H1 (cell line): ENCODE measurements at regions not wholly inside any gene's neighbourhood (a gene's known extent, or its start where the extent isn't known, plus 50 kb on each side); places are given as distances from the start of the nearest gene placed in this dataset.

Source experiments
- CTCF ChIA-PET: fragments of 300-600 bp; sonication (Branson Sonifier 250); formaldehyde crosslinking; loops from one replicate; lab custom pipeline; 2021; ENCODE audit not compliant: partially characterized antibody; lab: Charles Lee
- POLR2A ChIA-PET: fragments of 300-600 bp; sonication (Branson Sonifier 250); formaldehyde crosslinking; loops from one replicate; lab custom pipeline; 2021; ENCODE audit warnings: inconsistent platforms; ENCODE audit not compliant: partially characterized antibody; lab: Charles Lee
- DNase-seq, 2 experiments: peaks; one replicate each; pipeline versions ENCODE4 v3.0.0 to v3.0.0-alpha.2; 2010 to 2022; ENCODE audit warnings: low spot score in 2 of 2, low read depth in 1 of 2, mixed read lengths in 1 of 2
- FAIRE-seq: peaks from 2 replicates; lab custom pipeline; 2011; peaks lifted over from hg19 to GRCh38; lab: Jason Lieb, UNC
- H2AFZ ChIP-seq: 2 replicates; pipeline ENCODE4 v1.8.1; 2012; ENCODE audit warnings: low read length, inconsistent platforms
- H2AK5ac ChIP-seq: 2 replicates; pipeline ENCODE4 v1.6.1; 2013; ENCODE audit warnings: low read depth, low read length
- H2BK120ac ChIP-seq: replicated peaks from 2 replicates; pipeline ENCODE3; 2013; ENCODE audit warnings: low read depth, low read length, inconsistent platforms
- H2BK12ac ChIP-seq: 2 replicates; pipeline ENCODE4 v1.6.1; 2013; ENCODE audit warnings: low read depth, low read length
- H2BK15ac ChIP-seq: 2 replicates; pipeline ENCODE4 v1.6.1; 2013; ENCODE audit warnings: low read length
- H2BK20ac ChIP-seq: 2 replicates; pipeline ENCODE4 v1.6.1; 2013; ENCODE audit warnings: low read length
- H2BK5ac ChIP-seq: 2 replicates; pipeline ENCODE4 v1.6.1; 2013; ENCODE audit warnings: low read depth, low read length
- H3K14ac ChIP-seq: 2 replicates; pipeline ENCODE4 v1.6.1; 2013; ENCODE audit warnings: inconsistent platforms; ENCODE audit not compliant: insufficient read length
- H3K18ac ChIP-seq: 2 replicates; pipeline ENCODE4 v1.6.1; 2013; ENCODE audit warnings: low read length; ENCODE audit errors: extremely low read depth
- H3K23ac ChIP-seq: 2 replicates; pipeline ENCODE4 v1.6.1; 2013; ENCODE audit warnings: inconsistent platforms; ENCODE audit not compliant: insufficient read length
- H3K23me2 ChIP-seq: 2 replicates; pipeline ENCODE4 v1.6.1; 2013; ENCODE audit warnings: low read depth, low read length
- H3K27ac ChIP-seq: 2 replicates; pipeline ENCODE4 v1.6.1; 2011; ENCODE audit warnings: low read depth, low read length, inconsistent platforms
- H3K27me3 ChIP-seq, 4 experiments: replicated peaks in 1 of 4; 1 replicate in 1 of 4; 2 replicates in 3 of 4; pipeline versions ENCODE4 v1.6.1 to v1.8.1; 2011 to 2013; ENCODE audit warnings: low read length in 3 of 4, mild to moderate bottlenecking in 3 of 4, inconsistent platforms in 2 of 4, mixed read lengths in 2 of 4, moderate library complexity in 1 of 4; ENCODE audit not compliant: control insufficient read depth in 3 of 4, insufficient read depth in 3 of 4; ENCODE audit errors: extremely low read depth in 1 of 4
- H3K36me3 ChIP-seq, 4 experiments: 2 replicates each; pipeline versions ENCODE4 v1.6.1 to v1.8.1; 2011 to 2013; ENCODE audit warnings: mild to moderate bottlenecking in 4 of 4, low read length in 3 of 4, moderate library complexity in 2 of 4, control low read depth in 1 of 4, inconsistent platforms in 1 of 4; ENCODE audit not compliant: insufficient read depth in 4 of 4, control insufficient read depth in 2 of 4
- H3K4ac ChIP-seq: replicated peaks from 2 replicates; pipeline ENCODE3; 2013; ENCODE audit warnings: low read length, low read depth, mixed read lengths, inconsistent platforms; ENCODE audit not compliant: insufficient read length
- H3K4me1 ChIP-seq, 4 experiments: replicated peaks in 1 of 4; 1 replicate in 1 of 4; 2 replicates in 3 of 4; pipeline versions ENCODE4 v1.6.1 to v1.8.1; 2011 to 2013; ENCODE audit warnings: low read length in 3 of 4, inconsistent platforms in 2 of 4, mixed read lengths in 1 of 4; ENCODE audit not compliant: insufficient read depth in 4 of 4, control insufficient read depth in 3 of 4
- H3K4me2 ChIP-seq, 2 experiments: 2 replicates each; pipeline versions ENCODE4 v1.6.1 to v1.8.1; 2011 to 2013; ENCODE audit warnings: low read depth in 2 of 2, low read length in 2 of 2, control low read depth in 1 of 2, inconsistent platforms in 1 of 2, mild to moderate bottlenecking in 1 of 2; ENCODE audit not compliant: insufficient read depth in 1 of 2
- H3K4me3 ChIP-seq, 4 experiments: fragments of 200-600, 300-600 bp in 1 of 4; sonication (generic), shearing (Covaris generic), sonication (Bioruptor Twin) in 1 of 4; 2 replicates each; pipeline versions ENCODE4 v1.5.1 to v1.8.1; 2011 to 2016; ENCODE audit warnings: low read length in 4 of 4, low read depth in 3 of 4, control low read depth in 2 of 4, inconsistent platforms in 2 of 4, mild to moderate bottlenecking in 2 of 4, mixed read lengths in 1 of 4, moderate library complexity in 1 of 4; ENCODE audit not compliant: insufficient read depth in 2 of 4; ENCODE audit errors: extremely low read depth in 1 of 4
- H3K56ac ChIP-seq: replicated peaks from 2 replicates; pipeline ENCODE3; 2013; ENCODE audit warnings: low read depth, mild to moderate bottlenecking, mixed read lengths, low read length, inconsistent platforms; ENCODE audit not compliant: insufficient read length
- H3K79me1 ChIP-seq: 2 replicates; pipeline ENCODE4 v1.6.1; 2013; ENCODE audit warnings: low read depth, low read length, control low read depth
- H3K79me2 ChIP-seq, 2 experiments: 2 replicates each; pipeline versions ENCODE4 v1.6.1 to v1.8.1; 2012 to 2013; ENCODE audit warnings: low read length in 2 of 2, mild to moderate bottlenecking in 2 of 2, inconsistent platforms in 1 of 2; ENCODE audit not compliant: insufficient read depth in 2 of 2, control insufficient read depth in 1 of 2
- H3K9ac ChIP-seq, 4 experiments: replicated peaks in 1 of 4; 1 replicate in 1 of 4; 2 replicates in 3 of 4; pipeline versions ENCODE4 v1.6.1 to v1.8.1; 2011 to 2013; ENCODE audit warnings: low read depth in 3 of 4, low read length in 3 of 4, control low read depth in 2 of 4, mild to moderate bottlenecking in 2 of 4, moderate library complexity in 2 of 4, inconsistent platforms in 1 of 4; ENCODE audit errors: extremely low read depth in 1 of 4
- H3K9me3 ChIP-seq, 2 experiments: 2 replicates each; pipeline versions ENCODE4 v1.6.1 to v1.8.1; 2012 to 2013; ENCODE audit warnings: mild to moderate bottlenecking in 2 of 2, moderate library complexity in 2 of 2, control low read depth in 1 of 2, inconsistent platforms in 1 of 2, low read depth in 1 of 2, low read length in 1 of 2, mixed read lengths in 1 of 2; ENCODE audit not compliant: insufficient read depth in 2 of 2
- H4K20me1 ChIP-seq, 2 experiments: replicated peaks in 1 of 2; 2 replicates each; pipeline versions ENCODE3 to v1.8.1; 2011 to 2013; ENCODE audit warnings: inconsistent platforms in 2 of 2, low read length in 2 of 2, mild to moderate bottlenecking in 1 of 2; ENCODE audit not compliant: insufficient read depth in 2 of 2, control insufficient read depth in 1 of 2
- H4K5ac ChIP-seq: 2 replicates; pipeline ENCODE4 v1.6.1; 2013; ENCODE audit warnings: low read length, low read depth, mixed read lengths, inconsistent platforms; ENCODE audit not compliant: insufficient read length
- H4K8ac ChIP-seq: 2 replicates; pipeline ENCODE4 v1.8.0; 2013; ENCODE audit warnings: mild to moderate bottlenecking, moderate library complexity, low read length, inconsistent platforms; ENCODE audit not compliant: insufficient read depth; ENCODE audit errors: extremely low read depth
- H4K91ac ChIP-seq: replicated peaks from 2 replicates; pipeline ENCODE3; 2013; ENCODE audit warnings: low read length, mixed read lengths, inconsistent platforms; ENCODE audit not compliant: insufficient read length
- CTBP2 ChIP-seq: IDR thresholded peaks from 2 replicates; pipeline ENCODE4 v1.7.0; 2011; ENCODE audit warnings: borderline replicate concordance, mild to moderate bottlenecking, moderate library complexity, mixed read lengths, low read length; ENCODE audit not compliant: insufficient read depth, insufficient read length
- JUND ChIP-seq: IDR thresholded peaks from 2 replicates; pipeline ENCODE4 v1.6.1; 2011; ENCODE audit warnings: mild to moderate bottlenecking, improper control_type of control experiment, low read length
- MAFK ChIP-seq: IDR thresholded peaks from 2 replicates; pipeline ENCODE4 v1.6.1; 2012; ENCODE audit warnings: low read depth, mild to moderate bottlenecking, improper control_type of control experiment, low read length
- NRF1 ChIP-seq: IDR thresholded peaks from 2 replicates; pipeline ENCODE4 v1.6.1; 2011; ENCODE audit warnings: mild to moderate bottlenecking, low read depth, low read length, improper control_type of control experiment
- POU5F1 ChIP-seq: IDR thresholded peaks from 2 replicates; pipeline ENCODE4 v1.6.1; 2011; ENCODE audit warnings: low read depth, mild to moderate bottlenecking, low read length, moderate library complexity
- RXRA ChIP-seq: IDR thresholded peaks from 2 replicates; pipeline ENCODE4 v1.6.1; 2011; ENCODE audit warnings: low read depth, mild to moderate bottlenecking, low read length, moderate library complexity; ENCODE audit not compliant: insufficient read depth
- SUZ12 ChIP-seq: fragments of 200-600 bp; sonication (generic); IDR thresholded peaks from 2 replicates; pipeline ENCODE4 v1.6.1; 2012; ENCODE audit warnings: mild to moderate bottlenecking, inconsistent platforms, low read length, moderate library complexity, mixed read lengths
- WGBS, 2 experiments: shearing (Covaris generic) in 1 of 2; methylation state at CpG; one replicate each; pipeline versions ENCODE4 v1.1.6 to v1.1.7; 2013 to 2015; ENCODE audit warnings: low lambda C conversion rate in 2 of 2, mixed read lengths in 2 of 2, inconsistent platforms in 1 of 2, low coverage in 1 of 2, missing lambda C conversion rate in 1 of 2; ENCODE audit not compliant: insufficient replicate concordance in 2 of 2, insufficient coverage in 1 of 2, insufficient read length in 1 of 2; ENCODE audit errors: extremely low coverage in 1 of 2, missing lambda C conversion rate in 1 of 2; 5-methylcytosine and 5-hydroxymethylcytosine counted together

DNA sequence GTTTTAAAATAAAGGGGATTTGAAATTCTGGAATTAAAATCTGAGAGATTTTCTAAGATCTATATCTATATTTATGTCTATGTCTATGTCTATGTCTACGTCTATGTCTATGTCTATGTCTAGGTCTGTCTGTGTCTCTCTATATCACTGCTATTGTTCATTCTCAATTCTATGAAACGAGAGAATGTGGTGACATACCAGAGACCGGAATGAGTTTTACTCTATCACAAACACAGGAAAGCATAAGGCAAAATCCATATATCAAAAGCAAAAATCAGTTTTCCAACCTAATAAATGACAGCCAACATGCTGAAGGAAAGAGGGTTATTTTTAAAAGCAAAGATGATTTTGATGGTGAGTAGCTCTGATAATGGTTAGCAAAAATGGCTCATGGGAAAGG is 173.1 kb downstream of the ETNK1 start:
- H3K18ac ChIP-seq = no peak overlapping the region
- H4K20me1 ChIP-seq = no peaks in the 10 kb centered on the region
- WGBS, 2 experiments = 92% methylated on average over 3 of the region's 3 CpGs; no CpG with 5 or more reads in 1 of the 2 experiments
- no peak for TF ChIP-seq SUZ12
- no peak for TF ChIP-seq NRF1
- TF ChIP-seq MAFK = no peak
- no peak for TF ChIP-seq RXRA
- no peak for TF ChIP-seq CTBP2
- no peak for TF ChIP-seq JUND
- no peak for TF ChIP-seq POU5F1
- H3K23ac ChIP-seq = no peak overlapping the region
- H4K91ac ChIP-seq = no peak overlapping the region
- H3K14ac ChIP-seq = no peak overlapping the region
- no peak overlapping the region for H4K8ac ChIP-seq
- no peak overlapping the region for H4K5ac ChIP-seq
- no peak overlapping the region for H2AK5ac ChIP-seq
- H3K27ac ChIP-seq = no peak overlapping the region
- no peak overlapping the region for H2BK20ac ChIP-seq
- ChIA-PET CTCF (interaction anchor here (1.4 kb wide), 1 partner anchor 24 kb away, joined by 3 read pairs; no protein-coding TSS in a partner anchor), POLR2A (no interaction called here)
- no peaks in the 10 kb centered on the region for H3K79me1 ChIP-seq
- no peak overlapping the region for H3K4me3 ChIP-seq
- H3K4me1 ChIP-seq = peaks cover 0 to 5% (median 0%) of the 10 kb centered on the region in 4 experiments; a peak in 1 of 7 replicates
- no peaks in the 10 kb centered on the region for H3K23me2 ChIP-seq
- H3K56ac ChIP-seq = no peak overlapping the region
- no peak overlapping the region for H3K4me2 ChIP-seq
- no peaks in the 10 kb centered on the region for H3K36me3 ChIP-seq
- H2BK5ac ChIP-seq = no peak overlapping the region
- no peaks in the 10 kb centered on the region for H3K79me2 ChIP-seq
- DNase-seq (no peak), FAIRE-seq (no peak)
- no peak overlapping the region for H2AFZ ChIP-seq
- H2BK15ac ChIP-seq = no peak overlapping the region
- H3K27me3 ChIP-seq = peaks cover 0 to 1% (median 0%) of the 10 kb centered on the region in 4 experiments; a peak in 1 of 7 replicates
- H3K9me3 ChIP-seq = no peaks in the 10 kb centered on the region
- no peak overlapping the region for H3K4ac ChIP-seq
- no peak overlapping the region for H2BK120ac ChIP-seq
- no peak overlapping the region for H3K9ac ChIP-seq
- H2BK12ac ChIP-seq = no peak overlapping the region
